ENCODE measurements at regions not wholly inside any gene's neighbourhood (a gene's known extent, or its start where the extent isn't known, plus 50 kb on each side); places are given as distances from the start of the nearest gene placed in this dataset.

GRCh38 chr11:106493751-106494150 is 416.3 kb downstream of the AASDHPPT start:
- TF ChIP-seq CTCF (IDR thresholded peaks at IDR 0.05) = no peak
- no peak for TF ChIP-seq POLR2A (IDR thresholded peaks at IDR 0.05)
- no peak for TF ChIP-seq POLR2AphosphoS5 (IDR thresholded peaks at IDR 0.05; ENCODE audit: insufficient read depth in 1 of 2, low read depth in 1 of 2)

All from vagina (tissue), 2 donors.